GM21576 (cell line): ENCODE measurements at regions not wholly inside any gene's neighbourhood (a gene's known extent, or its start where the extent isn't known, plus 50 kb on each side); places are given as distances from the start of the nearest gene placed in this dataset.
"Not testable (repeated sequence)": the region's sequence is repeated elsewhere in the genome, so short reads cannot be mapped to it uniquely, and the experiment has no call there.

Experiments
- ATAC-seq: cut with Tn5 transposase; IDR thresholded peaks from one replicate; pipeline ENCODE4 v1.9.1; 2021; ENCODE audit warnings: mild to moderate bottlenecking, moderate library complexity; ENCODE audit not compliant: unreplicated experiment

DNA sequence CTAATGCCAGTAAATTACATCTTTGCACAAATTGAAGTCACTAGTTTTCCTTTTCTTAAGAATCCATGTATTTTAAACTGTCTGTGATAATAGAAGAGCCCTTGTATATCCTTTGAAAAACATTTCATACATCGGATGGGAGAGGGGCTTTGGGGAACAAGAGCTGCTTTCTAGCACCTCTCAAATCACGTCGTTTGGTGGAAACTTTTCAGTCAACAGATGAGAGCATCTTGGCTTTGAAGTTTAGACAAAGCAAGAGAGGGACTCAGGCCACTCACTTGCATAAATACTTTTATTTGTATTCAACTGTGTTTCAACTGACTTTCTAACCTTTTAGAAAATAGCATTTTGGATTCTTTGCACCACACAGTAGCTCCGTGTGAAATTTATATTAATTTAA lies 502.3 kb upstream of the IMPG1 start:
- ATAC-seq: no peak

DNA sequence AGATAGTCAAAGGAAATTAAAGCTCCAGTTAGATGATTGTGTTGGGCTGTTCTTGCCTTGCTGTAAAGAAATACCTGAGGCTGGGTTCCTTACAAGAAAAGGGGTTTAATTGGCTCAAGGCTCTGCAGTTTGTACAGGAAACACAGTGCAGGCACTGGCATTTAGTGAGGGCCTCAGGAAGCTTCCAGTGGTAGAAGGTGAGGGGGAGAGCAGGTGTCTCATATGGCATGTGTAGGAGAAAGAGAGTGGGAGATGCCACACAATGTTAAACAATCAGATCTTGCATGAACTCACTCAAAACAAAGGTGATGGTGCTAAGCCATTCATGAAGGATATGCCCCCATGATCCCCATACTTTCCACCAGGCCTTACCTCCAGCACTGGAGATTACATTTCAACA lies 493.5 kb upstream of the IMPG1 start:
- no peak for ATAC-seq

DNA sequence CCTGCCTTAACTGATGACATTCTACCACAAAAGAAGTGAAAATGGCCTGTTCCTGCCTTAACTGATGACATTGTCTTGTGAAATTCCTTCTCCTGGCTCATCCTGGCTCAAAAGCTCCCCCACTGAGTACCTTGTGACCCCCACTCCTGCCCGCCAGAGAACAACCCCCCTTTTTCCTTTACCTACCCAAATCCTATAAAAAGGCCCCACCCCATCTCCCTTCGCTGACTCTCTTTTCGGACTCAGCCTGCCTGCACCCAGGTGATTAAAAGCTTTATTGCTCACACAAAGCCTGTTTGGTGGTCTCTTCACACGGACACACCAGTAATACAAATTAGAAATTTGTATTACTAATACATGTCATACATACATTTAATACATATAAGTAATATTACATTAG lies 489.9 kb upstream of the IMPG1 start:
- ATAC-seq: not testable (repeated sequence)

DNA sequence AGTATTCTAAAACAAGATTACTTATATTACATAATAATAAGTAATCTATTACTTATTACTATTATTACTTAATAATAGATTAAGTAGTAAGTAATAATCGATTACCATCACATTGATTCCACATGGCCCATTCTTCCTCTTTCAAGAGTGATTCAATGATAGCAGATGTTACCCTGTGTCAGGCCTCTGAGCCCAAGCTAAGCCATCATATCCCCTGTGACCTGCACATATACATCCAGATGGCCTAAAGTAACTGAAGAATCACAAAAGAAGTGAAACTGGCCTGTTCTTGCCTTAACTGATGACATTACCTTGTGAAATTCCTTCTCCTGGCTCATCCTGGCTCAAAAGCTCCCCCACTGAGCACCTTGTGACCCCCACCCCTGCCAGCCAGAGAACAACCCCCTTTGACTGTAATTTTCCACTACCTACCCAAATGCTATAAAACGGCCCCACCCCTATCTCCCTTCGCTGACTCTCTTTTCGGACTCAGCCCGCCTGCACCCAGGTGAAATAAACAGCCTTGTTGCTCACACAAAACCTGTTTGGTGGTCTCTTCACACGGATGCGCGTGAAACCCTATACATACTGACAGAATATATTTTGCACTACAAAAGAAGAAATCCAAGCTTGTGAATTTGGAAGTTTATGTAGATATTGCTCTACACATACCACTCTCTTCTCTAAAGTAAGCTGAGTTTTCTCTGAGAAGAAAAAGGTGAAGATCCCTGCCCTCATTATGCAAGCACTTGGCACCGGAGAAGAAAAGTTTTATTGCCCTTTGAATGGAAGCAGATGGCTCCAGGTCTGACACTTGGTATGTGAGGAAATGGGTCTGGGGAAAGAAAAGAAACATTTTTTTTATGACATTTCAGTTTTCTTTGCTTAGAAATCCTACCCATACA lies 488.6 kb upstream of the IMPG1 start:
- not testable (repeated sequence) for ATAC-seq

DNA sequence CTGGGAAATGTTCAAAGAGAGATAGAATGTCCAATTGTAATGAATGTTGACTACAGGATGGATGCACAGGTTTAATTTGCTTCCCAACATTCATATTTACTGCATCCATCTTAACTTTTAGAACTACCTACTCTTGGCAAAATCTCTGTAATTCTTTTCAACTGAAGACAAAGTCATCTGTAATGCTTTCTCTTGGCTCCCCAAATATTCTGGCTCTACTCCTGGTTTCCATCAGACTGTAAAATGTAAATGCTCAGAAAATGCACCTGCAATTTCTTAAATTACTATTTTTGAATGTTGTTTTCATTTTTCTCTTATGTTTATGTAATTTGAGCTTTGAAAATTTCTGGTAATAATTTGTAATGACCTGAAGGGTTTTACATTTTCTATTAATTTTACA lies 480.8 kb upstream of the IMPG1 start:
- no peak for ATAC-seq

DNA sequence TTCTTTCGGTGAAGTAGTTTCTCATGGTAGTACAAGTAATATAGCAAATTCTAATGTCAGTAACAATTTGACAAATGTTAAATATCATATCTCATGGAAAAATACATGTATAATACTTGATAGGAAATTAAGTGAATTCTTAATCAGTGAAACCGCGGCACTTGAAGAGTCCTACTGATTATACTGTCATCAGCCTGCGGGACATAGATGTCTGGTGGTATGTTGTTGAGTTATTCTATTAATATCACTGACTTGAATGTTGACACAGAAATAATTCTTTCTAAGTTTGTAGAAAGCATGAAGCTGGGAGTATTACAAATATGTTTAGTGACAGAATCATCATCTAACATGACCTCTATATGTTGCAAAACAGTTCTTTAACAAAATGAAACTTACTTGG lies 479.8 kb upstream of the IMPG1 start:
- ATAC-seq: no peak

DNA sequence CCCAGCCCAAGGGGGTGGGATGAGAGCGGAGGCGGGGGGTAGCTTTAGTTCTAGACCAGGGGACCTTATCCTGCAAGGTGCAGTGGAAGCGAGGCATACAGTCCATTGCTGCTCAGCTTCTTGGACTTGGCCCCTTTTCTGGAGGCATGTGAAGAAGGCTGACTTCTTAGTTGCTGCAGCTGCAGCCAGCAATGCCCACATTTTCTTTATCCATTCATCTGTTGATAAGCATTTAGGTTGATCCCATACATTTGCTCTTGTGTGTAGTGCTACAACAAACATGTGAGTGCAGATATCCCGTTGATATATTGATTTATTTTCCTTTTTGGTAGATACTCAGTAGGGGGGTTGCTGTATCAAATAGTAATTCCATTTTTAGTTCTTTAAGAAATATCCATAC lies 461.2 kb upstream of the IMPG1 start:
- ATAC-seq: no peak

DNA sequence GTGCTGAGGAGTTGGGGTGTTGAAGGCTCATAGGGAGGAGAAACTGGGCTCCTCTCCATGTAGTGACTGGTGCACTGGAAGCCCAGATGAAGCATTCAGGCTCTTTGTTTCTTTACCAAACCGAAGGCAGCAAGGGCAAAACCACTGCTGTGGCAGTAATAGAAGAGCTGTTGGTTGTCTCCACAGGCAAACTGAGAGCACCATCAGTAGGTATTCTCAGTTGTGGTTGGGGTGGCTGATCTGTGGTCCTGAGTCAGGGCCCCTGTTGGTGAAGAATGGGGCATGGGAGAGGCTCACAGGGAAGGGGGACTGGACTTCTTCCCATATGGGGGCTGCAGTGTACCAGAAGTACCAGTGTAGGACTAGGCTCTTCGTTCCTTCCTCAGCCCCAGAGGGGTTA lies 460.2 kb upstream of the IMPG1 start:
- no peak for ATAC-seq

DNA sequence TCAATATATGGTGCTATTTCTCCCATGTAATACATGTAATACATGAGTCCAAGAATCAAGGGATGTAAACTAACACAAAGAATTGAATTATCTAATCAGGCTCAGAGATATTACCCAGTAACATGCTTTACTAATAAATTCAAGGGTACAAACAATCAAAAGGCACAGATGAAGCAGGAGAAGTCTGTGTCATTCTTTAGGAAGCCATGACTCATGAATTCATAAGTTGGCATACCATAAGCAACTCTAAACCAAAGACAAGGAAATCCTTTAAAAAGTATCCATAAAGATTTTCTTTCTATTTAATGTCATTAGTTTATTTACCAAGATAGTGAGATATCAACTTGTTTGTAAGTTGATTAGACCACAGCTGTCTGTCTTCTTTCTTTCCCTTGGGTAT lies 446.0 kb upstream of the IMPG1 start:
- no peak for ATAC-seq

DNA sequence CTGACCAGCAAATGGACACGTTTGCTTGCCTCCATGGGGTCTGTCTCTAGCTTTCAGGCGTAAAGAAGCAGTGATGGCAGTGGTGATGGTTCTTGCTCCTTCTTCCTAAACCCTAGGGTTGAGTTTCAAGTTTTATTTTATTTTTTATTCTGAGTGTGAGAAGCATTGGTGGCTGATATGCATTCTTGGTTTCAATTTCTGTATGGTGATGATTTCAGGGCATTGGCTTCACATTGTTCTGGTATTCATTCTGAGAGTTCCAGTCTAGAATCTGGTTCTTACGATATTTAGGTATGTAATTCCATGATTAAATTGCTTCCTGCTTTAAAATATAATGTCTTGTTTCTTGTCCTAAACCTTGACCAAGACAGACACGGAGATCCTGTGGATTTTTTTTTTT lies 444.5 kb upstream of the IMPG1 start:
- no peak for ATAC-seq

DNA sequence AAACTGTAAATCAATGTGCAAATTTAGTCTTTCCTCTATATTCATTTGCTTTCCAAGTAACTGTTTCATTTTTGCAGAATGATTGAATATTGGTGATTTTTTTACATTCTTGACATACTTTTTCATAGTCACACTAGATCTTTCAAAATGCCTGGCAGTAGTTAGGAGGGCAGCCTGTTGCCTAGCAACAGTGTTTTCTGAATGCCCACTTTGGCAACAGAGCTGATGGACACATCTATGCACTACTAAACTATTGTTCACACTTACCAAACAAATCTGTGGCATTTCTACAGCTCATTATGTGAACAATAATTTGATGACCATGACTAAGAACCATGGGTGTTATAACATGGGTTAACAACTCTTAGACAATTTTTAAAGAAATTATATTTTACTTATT lies 438.0 kb upstream of the IMPG1 start:
- no peak for ATAC-seq

DNA sequence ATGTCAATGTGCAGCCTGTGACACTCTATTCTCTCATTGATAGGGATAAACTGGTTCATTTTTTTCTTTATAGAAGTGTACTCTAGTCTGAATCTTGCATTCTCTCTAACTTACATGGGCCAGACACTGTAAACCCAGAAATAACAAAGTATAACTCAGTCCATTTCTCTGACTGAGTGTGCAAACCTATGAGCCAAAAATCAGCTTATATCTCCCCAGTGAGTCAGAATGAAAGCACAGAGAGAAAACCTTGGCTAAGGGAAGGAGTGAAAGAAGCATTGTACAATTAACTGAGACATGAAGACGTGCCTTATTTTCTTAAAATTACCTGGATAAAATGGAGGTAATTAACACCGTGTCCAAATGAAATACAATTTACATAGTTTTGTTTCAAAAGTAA lies 436.9 kb upstream of the IMPG1 start:
- no peak for ATAC-seq

DNA sequence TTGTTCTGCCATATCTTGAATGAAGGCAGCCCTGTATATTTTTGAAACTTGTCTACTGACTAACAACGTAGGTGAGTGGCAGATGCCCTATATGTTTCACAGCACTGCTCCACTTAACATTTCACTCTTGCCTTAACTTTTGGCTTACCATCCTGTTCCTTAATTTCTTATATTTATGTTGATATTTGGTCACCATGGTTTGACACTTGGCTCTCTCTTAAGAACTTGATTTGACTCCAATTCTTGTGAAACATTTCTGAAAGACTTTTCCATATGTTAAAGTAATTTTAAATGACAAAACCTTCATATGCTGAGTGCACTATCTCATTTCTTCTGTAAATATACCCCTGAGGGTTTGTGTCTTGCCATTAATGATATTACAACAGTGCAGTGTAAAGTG lies 434.3 kb upstream of the IMPG1 start:
- no peak for ATAC-seq

DNA sequence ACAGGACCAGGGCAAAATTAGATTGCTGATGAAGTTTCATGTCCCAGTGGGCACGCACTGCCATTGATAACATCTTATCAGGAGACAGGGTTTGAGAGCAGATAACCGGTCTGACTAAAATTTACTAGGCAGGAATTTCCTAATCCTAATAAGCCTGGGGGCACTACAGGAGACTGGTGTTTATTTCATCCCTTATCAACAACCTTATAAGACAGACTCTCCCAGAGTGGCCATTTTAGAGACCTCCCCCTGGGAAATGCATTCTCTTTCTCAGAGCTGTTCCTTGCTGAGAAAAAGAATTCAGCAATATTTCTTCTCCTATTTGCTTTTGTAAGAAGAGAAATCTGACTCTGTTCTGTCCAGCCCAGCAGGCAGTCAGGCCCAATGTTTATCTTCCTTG lies 423.4 kb upstream of the IMPG1 start:
- ATAC-seq: no peak

DNA sequence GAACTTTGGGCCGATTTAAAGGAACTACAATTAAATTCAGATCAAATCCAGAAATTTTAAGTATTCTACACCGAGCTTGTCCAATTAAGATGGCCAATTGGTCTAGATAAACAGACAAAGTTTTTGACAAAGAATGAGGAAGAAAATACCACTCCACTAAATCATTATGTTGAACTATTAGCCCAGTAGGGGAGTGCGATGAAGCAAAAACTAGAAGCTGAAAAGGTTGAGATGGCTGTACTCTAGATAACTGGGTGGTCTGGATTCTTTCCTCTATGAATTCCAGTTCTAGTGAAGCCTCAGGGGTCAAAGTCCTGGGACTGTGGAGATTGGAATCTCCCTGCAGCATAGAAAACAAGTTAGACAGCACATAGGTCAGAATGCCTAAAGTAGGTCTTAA lies 418.9 kb upstream of the IMPG1 start:
- not testable (repeated sequence) for ATAC-seq

DNA sequence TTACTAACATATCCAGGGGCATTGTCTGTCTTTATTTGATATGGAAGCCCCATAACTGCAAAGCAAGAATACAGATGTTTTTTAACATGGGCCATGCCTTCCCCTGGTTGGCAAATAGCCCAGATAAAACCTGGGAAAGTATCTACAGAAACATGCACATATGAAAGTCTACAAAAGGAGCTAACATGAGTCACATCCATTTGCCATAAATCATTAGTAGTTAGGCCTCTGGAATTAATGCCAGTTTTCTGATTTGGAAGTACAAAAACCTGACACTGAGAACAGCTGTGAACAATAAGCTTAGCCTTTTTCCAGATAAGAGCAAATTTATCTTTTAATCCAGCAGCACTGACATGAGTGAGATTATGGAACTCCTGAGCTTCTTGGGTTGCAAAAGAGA lies 418.0 kb upstream of the IMPG1 start:
- no peak for ATAC-seq

DNA sequence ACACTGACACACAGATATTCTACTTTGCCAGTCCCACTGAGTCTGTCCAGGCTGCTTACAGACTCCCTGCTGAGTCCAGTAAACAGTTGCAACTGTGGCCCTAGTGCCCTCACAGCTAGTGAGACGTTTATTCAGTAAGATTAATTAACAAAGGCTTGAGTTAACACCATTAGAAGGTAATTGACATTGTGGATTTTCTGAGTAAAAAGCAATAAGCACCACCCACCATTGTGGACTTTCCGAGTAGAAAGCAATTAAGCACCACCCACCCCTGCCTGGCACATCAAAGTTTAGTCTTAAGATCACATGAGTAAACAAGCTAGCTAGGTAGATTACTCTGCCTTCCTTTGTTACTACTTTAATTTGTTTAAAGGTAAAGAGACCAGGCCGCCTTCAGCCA lies 408.6 kb upstream of the IMPG1 start:
- ATAC-seq: no peak

DNA sequence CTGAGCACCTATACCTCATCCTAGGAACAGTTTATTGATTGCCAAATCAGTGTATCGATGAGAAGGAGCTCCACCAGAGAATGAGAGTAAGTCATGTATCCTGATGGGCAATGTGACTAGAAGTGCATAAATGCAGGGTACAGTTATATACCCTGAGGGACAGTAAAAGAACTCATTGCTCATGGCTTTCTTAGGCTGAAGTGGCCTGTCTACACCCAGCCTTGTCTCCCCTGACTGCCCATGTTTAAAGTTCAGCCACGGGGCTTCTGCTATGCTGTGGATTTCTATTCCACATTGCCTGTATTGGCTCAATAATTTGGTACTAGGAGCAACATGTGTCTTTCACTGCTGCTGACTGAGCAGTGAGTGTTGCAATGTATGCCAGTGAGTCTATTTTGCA lies 400.4 kb upstream of the IMPG1 start:
- no peak for ATAC-seq

DNA sequence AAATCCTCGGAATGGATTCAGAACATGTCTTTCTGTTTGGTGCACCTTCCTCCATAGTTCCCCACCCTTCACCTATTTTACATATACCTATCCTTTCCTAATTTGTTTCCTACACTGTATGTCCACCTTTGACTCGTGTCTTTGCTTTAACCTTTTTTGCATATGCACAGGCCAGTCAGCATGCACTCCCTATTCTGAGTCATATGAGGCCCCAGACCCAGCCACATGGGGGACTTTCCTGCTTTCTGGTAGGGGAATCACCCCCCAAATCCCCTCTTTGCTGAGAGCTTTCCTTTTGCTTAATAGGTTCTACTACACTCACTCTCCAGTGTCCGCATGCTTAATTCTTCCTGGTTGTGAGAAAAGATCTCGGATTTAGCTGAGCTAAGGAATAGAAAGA lies 393.8 kb upstream of the IMPG1 start:
- no peak for ATAC-seq

DNA sequence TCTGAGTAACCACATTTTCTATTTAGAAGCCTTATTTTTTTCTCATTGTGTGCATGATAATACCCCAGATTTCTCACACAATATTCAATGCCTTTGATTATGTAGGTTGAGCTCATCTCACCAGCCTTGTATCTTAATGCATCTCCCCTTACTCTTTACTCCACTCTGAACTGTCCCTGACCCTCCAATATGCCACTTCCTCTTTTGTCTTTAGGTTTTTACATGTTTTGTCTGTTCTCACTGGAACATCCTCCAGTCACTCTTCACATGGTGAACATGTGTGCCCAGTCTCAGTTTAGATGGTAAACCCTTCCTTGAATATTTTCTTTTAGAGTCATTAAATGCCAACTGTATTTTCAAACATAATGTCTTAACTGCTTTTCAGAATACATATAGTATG lies 392.9 kb upstream of the IMPG1 start:
- ATAC-seq: no peak

DNA sequence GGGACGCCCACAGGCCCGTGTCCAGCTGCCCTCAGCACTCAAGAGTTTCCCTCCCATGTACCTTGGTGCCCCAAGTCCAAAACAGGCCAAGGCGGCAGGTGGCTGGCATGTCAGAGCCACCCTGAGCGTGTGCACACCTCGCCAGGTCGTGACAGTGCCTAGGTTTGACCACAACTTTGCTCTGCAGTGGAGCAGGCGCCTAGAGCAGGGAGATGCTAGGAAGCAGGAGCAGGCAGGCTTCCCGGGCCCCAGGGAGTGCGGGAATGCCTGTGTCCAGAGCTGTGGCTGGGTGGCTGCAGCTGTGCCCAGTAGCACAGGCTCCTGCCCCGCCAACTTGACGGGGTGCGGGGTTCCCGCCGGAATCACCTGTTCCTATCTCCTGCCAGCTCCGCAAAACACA lies 380.8 kb upstream of the IMPG1 start:
- no peak for ATAC-seq

DNA sequence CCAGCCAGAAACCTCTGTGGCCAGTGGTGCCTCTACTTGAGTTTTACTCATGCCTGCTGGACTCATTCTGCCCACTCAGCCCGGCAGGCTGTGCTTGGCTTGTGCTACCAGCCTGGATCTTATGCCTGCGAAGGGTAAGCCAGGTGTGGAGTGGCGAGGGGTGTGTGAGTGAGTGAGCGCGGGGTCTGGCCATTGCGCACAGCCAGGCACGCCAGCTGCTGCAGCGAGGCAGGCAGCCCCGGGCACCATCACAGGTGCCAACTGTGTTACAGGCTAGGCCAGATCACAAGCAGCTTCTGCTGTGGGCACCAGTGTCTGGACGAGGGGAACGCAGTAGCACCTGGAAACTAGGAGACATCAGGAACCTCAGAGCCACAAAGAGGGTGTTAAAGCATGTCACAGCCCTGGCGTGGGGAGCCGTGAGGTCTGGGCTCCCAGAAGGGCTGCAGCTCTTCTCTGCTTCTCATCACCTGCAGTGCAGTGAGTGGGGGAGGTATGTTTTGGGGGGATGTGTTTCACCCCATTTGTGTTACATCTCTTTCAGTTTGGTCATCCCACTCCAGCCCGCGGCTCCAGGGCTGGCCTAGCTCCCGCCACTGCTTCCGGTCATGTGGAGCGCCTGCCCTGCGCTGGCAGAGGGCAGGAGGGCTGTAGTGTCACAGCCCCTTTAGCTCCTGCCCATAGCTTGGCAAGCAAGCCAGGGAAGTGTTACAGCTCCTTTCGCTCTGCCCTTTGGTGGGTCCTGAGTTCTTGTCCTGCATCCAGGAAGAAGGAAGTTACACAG lies 379.7 kb upstream of the IMPG1 start:
- no peak for ATAC-seq
